DMS153 treated with DMSO at 0.1 percent for 48 hours (cell line): ENCODE measurements at regions not wholly inside any gene's neighbourhood (a gene's known extent, or its start where the extent isn't known, plus 50 kb on each side); places are given as distances from the start of the nearest gene placed in this dataset.

Experiments used
- DNase-seq: peaks from one replicate; lab custom pipeline; 2025; ENCODE audit not compliant: unreplicated experiment; lab: John Stamatoyannopoulos, UW

DNA sequence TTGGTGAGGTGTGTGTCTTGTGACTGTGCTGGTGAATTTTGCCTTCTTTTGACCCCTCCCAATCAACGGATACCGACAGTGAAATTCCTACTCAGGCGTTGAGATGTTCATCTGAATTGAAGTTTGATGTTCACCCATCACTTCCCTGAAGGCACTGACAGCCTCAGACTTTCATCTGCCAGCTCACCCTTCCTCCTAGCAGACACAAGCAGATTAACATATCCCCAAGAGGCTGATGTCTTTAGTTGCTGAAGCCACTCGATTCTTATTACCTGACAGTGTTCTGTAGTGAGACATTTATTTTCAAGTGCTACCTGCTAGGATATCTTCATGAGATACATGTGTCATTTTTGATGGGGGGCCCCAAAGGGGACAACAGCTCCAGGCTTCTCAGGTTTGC, 1330.1 kb upstream of the PIK3C3 start:
- DNase-seq: no peak

DNA sequence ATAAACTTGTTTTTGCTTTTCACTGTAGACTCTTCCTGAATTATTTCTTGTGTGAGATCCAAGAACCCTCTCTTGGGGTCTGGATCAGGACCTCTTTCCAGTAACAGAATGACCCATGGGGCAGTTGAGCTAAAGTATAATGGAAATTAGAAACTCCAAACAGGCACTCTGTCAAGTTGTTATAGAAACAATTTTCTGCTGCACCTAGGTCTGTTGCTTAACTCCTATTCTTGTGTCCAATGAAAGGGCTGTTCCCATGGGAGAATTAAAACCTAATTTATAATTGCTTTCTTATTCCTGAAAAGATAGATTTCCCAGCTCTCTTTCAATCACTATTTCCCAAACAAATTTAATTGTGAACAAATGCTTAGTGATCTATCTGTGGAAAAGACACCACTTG, 1341.3 kb upstream of the PIK3C3 start:
- no peak for DNase-seq

DNA sequence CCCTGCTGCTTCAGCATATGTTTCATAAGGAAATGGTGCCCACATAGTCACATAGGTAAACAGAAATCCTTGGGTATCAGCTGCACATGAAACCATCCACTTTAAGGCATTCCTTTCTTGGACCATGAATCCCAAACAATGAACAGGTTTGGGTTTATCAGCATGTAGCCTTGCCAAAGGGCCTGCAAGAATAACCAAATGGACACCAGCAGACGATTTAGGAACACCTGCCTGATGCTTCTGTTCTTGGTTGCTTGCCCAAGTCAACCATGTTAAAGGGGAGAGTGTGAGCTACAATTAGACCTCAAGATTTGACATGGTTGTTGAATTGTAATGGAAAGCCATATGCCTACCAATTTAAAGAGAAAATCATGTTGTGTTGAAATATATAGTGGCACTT, 1342.7 kb upstream of the PIK3C3 start:
- DNase-seq: no peak

DNA sequence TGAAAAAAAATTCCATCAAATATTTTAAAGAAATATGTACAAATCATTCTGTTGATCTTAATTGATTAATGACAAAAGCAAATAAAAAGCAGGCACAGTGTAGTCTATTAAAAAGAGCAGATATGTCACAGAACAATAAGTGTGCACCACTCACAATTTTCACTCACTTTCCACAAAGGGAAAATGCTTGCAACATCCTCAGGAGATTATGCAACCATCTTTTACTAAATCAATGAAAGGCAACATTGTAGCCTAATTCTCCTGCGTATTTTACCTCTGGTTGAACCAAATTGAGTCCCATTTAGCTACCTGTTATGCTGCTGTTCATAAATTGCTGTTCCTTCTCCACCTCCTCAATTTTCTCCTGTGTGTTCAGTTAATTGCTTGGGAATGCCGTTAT, 1346.8 kb upstream of the PIK3C3 start:
- no peak for DNase-seq

DNA sequence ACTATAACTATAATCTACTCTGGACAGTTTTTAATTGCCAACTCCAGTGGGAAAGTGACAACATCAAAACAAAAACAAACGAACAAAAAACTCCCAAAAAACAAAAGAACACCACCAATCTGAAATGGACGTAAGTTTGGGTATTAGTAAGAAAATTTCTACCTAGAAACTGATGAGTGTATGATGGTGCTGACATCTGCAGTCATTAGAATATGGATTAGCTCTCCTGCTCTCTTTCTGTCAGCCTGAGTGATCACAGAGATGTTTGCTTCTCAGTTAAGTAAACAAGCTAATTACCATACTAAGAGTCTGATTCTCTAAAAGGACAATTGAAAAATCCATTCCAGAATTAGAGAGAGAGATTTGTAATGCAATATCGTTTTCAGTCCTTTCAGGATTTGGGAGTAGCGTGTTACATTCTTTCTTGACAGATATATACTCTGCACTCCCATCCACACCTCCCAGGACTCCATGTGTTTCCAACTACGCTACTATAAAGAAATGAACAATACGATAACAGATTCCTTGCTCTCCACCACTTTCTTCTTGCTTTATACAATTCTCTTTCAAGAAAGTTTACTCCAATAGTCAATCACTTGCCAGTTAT, 1347.4 kb upstream of the PIK3C3 start:
- DNase-seq: no peak

DNA sequence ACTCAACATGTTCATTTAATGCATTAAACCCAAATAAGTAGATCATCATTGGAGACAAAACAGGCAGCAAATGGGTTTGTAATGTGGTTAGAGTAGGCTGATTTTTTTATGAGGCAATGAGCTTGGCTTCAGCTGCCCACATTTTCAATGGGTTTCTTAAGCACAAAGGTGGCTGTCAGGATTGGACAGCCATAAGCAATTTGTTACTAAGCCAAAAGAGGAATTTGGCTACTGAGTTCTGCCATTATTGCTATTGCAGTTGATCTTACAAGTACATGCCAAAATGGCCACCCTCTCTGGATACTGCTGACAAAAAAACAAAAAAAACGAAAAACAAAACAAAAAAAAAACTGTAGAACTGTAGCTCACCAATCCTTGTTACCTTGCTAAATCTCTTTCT, 1348.0 kb upstream of the PIK3C3 start:
- DNase-seq: no peak

DNA sequence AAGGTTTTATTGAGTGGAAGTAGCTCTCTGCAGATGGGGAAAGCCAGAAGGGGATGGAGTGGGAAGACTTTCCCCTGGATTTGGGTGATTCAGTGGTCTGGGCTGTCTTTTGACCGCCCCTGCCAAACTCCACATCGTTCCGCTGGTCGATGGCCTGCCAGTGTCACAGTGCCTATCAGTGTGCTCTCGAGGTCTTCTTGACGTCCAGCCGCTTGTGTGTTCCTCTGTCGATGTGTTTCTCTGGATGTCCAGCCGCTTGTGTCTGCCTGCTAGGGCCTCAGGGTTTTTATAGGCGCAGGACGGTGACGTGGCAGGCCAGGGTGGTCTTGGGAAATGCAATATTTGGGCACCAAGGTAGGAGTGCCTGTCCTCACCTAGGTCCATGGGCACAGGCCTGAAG, 1371.4 kb upstream of the PIK3C3 start:
- no peak for DNase-seq

DNA sequence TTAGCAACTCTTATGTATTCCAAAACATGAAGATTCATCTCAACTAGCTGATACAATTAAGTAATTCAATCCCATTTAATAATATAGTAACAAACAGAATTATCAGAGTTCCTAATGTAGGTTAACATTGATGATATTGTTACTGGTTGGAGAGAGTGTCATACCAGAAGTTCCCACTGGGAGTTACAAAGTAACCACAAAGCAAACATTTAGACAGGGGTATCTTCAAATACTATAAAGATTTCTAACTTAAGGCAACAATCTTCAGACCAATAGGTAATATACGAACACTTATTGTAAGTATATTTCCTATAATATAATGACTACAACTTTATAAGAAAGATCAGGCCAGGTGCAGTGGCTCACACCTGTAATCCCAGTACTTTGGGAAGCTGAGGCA, 1372.9 kb upstream of the PIK3C3 start:
- DNase-seq: no peak

DNA sequence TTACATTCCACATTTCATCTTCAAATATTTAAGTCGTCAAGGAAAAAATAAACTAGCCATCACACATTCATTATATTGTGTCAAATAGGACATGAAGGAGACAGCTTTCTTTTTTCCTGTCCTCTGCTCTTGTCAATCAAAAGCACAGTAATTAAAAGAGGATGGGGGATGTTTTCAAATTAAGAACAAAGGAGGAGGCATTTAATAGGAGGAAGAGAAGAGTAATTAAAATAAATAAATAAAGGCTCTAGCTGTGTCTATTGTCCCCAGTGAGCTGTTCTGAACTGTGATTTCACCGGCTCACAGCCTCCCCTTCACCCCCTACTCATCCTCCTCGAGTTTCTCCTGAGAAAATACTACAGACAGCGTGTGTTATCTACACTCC, 1377.1 kb upstream of the PIK3C3 start:
- DNase-seq: no peak

DNA sequence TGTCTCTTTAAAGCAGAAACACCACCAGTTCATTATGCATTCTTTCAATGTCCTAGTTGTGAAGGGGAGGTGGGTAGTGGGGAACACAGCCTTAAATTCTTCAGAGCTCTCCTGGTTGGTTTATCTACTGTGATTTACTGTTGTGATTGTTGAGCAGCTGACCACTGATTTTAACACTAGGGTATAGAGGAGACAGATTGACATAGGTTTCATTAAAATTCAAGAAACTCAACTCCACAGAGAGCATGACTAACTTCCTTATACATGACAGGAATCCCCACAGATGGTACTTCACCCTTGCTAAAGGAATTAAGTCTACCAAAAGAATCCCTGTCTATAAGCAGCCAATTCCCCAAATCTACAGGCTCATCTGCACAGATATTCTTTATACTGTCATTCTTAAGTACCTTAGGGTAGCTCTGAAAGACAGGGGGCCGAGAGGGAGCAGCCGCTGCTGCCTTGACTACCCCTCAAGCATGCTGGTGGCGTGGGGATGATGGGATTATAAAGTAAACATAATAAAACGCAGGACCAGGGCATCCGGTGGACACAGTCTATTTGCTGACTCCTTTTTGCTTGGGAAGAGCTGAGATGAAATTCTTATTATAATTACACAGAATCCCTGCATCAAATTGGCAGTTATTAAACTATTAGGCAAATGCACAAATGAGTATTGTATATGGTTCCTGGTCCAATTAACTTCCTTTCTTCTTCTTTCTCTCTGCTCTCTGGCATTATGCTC, 1377.6 kb upstream of the PIK3C3 start:
- no peak for DNase-seq

DNA sequence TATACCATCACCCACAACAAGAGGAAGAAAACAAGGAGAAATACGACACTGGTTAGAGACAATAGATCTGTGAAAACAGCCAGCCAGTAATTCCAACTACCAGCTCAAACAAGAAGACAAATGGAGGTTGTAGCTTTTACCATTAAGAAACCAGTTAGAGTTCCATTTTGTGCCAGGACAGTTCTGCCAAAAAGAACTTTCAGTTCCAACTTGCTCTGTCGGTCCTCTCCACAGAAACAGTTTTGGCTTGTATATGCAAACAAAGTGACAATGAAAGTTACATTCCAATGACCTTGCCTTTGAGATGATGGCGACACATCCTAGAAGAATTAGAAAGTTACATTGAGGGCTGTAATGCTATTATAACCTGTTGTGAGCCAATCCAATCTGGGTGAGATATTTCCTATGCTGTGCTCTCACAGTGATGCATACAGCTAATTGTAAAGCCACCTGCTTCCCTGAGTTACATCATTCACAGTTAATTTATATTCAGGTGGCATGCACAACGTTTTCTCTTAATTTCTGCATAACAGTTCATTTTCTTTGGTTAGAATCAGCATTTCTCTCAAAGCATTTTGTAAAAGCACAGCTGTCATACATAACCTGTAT, 1378.4 kb upstream of the PIK3C3 start:
- DNase-seq: no peak

DNA sequence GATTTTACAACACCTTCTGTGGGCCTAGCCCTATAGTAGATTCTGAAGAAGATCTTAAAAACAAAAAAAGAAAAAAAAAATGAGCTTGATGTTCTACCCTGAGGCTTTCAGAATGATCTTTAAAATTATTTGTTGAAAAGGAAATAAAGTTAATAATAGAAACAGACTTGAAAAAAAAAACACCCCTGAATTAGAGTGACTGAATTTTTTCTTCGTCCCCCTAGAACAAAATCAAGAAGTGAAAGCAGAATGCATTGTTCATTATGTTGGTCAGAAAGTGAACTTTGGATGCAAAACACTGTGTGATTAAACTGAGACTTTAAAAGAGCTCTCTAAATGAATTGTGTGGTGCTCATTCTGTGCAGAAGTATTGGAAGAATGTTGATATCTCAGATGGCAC, 1384.4 kb upstream of the PIK3C3 start:
- DNase-seq: no peak

DNA sequence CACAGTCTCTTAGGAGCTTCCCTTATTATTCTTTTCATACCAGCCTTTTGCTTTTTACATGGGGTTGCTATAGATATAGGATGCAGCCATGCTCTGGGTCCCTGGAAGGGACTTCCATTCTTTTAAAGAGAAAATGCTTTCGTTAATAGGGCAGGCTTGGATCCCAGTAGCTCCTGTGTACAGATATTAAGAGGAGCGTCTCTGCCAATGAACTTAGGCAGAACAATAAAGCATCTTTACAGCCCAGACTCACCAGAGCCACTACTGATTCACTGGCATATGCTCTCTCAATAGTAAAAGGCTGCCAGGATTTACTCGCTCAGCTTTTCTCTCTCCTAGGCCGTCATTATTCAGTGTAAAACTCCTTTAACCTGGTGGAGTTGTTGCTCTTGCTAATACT, 1385.4 kb upstream of the PIK3C3 start:
- DNase-seq: no peak

DNA sequence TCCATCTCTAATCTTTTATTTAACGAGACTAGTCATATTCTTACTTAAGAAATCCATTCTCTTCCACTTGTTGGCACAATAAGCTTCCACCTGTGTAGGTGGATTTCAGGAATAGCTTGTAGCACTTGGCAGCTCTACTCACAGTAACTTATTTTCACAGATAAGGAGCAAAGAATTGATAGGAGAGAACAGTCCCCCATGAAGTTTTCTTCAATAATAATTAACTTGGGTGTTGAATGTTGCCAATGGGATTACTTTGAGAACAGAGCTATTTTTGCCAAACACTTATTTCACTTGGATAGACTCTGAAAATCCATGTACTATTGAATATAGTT, 1388.6 kb upstream of the PIK3C3 start:
- no peak for DNase-seq

DNA sequence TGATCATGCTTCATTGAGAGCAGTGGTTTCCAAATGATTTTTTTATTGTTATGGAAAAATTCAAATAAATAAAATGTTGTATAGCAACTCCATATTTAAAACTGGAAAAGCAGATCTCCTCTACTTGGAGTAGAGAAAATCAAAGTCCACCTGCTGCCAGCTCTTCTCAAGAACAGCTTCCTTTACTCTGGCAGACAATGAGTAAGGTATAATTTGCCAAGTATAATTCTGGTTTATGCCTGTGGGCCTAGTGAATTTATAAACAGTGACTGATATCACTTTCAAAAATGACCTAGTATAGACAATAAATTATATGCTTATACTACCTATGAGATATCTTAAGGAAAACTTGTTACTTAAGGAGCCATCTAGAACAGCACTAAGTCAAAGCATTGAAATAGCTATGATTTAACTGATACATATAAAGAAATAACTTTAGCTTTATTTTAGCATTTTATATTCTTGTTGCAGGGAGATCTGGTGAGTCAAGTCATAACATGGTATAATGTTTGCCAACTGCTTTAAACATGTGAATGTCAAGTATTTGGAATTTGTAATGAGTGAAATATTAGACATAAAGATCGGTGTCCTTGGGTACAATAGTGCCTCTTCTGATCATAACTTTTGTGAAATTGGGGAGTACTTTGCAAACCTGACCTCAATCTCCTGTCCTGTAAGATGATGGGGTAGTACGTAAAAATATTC, 1389.1 kb upstream of the PIK3C3 start:
- no peak for DNase-seq

DNA sequence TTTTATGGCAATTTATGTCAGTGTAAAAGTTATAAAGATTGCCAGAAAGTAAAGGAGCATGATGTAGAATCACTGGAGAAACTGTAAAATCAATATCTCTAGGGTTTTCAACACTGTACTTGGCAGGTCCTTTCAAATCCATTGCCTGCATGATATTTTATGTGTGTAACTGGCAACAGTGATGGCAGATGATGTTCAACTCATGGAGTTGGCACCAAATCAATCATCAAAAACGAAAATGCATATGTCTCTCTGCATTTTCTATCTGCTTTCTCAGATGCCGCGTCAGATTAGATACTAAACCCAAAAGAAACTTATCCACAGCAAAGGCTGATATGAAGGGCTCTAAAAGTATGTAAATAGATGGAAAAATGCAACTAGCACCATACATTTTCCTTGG, 1395.5 kb upstream of the PIK3C3 start:
- no peak for DNase-seq

DNA sequence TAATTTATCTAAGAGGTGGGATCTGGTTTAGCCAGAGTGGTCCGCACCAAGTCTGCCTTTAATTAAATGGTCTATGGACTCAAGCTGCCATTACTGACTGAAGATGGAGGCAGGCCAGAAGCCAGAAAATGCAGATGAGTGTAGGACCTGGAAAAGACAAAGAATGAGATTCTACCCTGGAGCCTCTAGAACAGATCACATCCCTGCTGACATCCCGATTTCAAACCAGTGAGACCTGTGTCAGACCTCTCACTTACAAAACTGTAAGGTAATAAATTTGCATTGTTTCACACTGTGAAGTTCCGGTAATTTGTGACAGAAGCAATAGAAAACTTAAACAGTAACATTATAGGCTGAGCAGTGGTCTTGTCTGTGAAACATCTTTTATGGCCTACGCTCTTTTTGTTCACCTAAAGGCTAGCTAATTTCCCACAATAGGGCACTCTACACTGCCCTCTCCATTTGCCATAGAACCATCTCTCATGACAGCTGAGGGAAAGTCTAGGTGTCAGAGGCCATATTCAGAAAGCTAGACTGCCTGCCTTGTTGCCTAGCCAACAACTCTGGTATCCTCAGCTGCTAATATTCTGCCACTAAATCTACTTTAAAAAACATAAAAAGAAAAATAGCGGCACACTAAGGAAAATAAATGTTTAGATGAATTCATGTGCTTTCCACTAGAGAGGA, 1396.2 kb upstream of the PIK3C3 start:
- no peak for DNase-seq

DNA sequence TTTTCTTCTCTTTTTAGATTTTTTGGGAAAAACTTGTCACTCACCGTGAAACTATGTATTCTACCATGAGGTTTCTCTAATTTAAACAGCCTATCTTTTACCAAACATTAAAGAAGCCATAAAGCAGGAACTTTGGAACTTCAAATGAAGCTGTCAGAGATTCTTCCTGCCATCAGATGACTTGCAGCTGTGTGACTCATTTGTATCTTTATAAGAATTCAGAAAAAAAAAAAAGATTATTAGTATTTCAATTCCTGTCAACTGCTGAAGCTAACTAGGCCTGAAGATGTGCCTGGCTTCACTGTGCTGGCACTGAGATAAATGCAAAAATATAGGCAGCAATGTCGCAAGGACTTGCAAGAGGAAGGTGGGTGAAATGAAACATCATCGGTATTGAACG, 1399.1 kb upstream of the PIK3C3 start:
- no peak for DNase-seq

DNA sequence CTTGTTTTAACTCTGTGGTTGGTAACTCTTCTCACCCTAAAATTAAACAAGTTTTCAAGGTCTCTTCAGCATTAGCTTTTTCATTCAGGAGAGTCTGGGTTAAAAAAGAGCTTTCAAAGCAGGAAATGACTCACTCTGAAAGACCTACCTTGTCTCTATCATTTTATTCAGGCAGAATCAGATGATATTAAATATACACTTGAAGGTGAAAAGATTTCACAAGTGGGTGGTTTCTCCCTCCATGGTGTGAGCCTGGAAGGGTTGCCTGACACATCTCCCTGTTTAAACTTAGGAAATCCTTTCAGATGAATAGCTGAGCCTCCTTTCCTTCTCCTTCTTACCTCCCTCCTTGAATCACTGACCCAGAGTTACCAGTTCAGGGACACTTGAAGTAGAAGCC, 1402.0 kb upstream of the PIK3C3 start:
- no peak for DNase-seq

DNA sequence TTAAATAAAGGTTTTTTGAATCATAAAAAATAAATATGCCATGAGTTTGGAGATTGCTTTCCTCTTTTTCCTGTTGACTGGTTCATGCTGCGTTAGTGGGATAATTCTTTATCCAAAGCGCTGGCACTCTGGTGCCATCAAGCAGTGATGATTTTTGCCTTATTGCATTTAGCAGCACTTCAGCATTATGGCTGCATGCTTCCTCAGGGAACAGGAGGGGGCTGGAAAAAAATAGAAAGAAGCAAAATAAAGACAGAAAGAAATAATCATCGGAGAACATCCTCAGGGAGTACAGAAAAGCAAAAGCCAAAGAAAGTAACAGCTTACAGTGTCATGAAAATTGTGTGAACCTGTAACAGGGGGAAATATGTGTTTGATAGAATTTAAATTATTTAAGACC, 1408.2 kb upstream of the PIK3C3 start:
- DNase-seq: no peak

DNA sequence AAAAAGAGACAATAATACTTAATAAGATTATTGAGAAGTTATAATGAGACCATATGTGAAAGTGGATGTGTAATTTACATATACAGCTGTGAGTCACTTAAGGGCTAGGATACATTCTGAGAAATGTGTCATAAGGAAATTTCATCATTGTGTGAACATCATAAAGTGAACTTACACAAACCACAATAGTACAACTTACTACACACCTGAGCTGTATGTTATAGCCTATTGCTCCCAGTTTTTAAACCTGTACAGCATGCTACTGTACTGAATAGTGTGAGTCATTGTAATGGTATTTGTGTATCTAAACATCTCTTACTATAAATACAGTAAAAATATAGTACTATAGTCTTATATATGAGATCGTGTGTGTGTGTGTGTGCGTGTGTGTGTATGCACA, 1420.3 kb upstream of the PIK3C3 start:
- DNase-seq: no peak

DNA sequence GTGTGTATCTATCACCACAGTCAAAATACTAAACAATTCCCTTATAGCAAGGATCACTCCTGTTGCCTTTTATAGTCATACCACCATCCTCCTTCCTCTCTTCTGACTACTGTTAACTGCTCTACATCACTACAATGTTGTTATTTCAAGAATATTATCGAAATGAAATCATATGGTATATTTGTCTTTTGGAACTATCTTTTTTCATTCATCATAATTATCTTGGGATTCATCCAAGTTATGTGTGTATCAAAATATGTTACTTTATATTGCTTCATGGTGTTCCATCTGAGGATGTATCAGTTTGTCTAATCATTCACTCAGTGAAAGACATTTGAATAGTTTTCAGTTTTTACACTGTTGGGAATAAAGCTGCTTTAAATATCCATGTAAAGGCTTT, 1423.0 kb upstream of the PIK3C3 start:
- no peak for DNase-seq
